ENCODE measurements at regions not wholly inside any gene's neighbourhood (a gene's known extent, or its start where the extent isn't known, plus 50 kb on each side); places are given as distances from the start of the nearest gene placed in this dataset.

DNA sequence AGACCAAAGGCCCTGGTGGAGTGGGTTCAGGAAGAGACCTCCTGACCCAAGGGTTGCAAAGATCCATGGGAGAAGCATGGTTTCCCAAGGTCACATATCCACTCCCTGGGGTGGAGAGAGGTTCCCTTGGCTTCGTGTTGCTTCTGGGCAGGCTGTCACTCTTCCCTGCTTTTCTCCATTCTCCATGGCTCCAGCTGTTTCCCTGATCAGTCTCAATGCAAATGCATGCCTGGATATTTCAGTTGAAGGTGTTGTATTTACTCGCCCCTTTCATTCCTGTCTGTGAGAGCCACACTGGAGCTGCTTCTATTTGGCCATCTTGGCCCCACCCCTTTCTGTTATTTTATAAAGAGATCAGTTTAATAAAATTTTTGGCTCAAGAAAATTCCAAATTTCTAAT lies 95.0 kb upstream of the PLSCR4 start:
- no peak for TF ChIP-seq POLR2A (IDR thresholded peaks at IDR 0.05)
- TF ChIP-seq, protein P1, sequence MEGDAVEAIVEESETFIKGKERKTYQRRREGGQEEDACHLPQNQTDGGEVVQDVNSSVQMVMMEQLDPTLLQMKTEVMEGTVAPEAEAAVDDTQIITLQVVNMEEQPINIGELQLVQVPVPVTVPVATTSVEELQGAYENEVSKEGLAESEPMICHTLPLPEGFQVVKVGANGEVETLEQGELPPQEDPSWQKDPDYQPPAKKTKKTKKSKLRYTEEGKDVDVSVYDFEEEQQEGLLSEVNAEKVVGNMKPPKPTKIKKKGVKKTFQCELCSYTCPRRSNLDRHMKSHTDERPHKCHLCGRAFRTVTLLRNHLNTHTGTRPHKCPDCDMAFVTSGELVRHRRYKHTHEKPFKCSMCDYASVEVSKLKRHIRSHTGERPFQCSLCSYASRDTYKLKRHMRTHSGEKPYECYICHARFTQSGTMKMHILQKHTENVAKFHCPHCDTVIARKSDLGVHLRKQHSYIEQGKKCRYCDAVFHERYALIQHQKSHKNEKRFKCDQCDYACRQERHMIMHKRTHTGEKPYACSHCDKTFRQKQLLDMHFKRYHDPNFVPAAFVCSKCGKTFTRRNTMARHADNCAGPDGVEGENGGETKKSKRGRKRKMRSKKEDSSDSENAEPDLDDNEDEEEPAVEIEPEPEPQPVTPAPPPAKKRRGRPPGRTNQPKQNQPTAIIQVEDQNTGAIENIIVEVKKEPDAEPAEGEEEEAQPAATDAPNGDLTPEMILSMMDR (IDR thresholded peaks at IDR 0.05) = no peak

Data from adrenal gland (tissue), 5 donors.